ENCODE measurements at regions not wholly inside any gene's neighbourhood (a gene's known extent, or its start where the extent isn't known, plus 50 kb on each side); places are given as distances from the start of the nearest gene placed in this dataset.

DNA sequence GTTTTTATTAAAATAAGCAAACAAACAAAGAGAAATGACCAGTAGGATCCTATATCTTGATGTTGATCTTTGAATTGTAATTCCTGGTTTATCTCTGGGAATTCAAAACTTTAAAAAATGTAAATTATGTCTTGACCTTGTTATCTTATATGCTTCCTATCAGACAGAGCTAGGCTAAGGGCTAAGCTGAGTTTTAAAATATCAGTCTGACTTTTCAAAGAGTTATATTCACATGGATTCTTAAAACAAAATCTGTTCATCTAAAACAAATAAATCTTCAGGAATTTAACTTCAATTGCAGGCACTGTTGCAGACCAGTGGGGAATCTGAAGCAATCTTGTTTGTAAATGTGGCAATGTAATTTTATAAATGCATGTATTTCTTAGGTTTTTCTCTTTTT, 1144.1 kb downstream of the LRFN5 start:
- H3K9me3 ChIP-seq = no peaks in the 10 kb centered on the region
- DNase-seq (ENCODE audit: low spot score in 2 of 2) = no peak
- no peaks in the 10 kb centered on the region for H3K4me1 ChIP-seq
- no peaks in the 10 kb centered on the region for H3K27me3 ChIP-seq (ENCODE audit: low read depth)
- H3K36me3 ChIP-seq (replicated peaks) = no peaks in the 10 kb centered on the region
- H3K4me3 ChIP-seq = no peak overlapping the region
- in situ Hi-C loops (cut with MboI; ENCODE audit: low sequenced_read_pairs) = no loop called here

DNA sequence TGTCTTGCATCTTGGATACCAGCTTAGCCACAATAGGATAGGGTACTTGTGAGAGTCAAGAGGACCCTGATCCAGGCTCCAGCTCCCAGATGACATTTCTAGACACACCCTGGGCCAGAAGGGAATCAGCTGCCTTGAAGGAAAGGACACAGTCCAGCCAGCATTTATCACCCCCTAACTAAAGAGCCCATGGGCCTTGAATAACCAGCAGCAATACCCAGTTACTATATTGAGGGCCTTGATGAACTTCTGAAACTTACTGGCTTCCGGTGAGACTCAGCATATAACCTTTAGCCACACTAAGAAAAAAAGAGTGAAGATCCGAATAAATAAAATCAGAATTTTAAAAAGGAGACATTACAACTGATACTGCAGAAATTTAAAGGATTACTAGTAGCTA, 1135.4 kb downstream of the LRFN5 start:
- Histone ChIP-seq H3K4me1 (no peaks in the 10 kb centered on the region), H3K4me3 (no peak overlapping the region), H3K9me3 (no peaks in the 10 kb centered on the region), H3K36me3 (replicated peaks) (no peaks in the 10 kb centered on the region), H3K27me3 (ENCODE audit: low read depth) (no peaks in the 10 kb centered on the region)
- in situ Hi-C loops (cut with MboI; ENCODE audit: low sequenced_read_pairs) = no loop called here
- DNase-seq (ENCODE audit: low spot score in 2 of 2) = no peak

DNA sequence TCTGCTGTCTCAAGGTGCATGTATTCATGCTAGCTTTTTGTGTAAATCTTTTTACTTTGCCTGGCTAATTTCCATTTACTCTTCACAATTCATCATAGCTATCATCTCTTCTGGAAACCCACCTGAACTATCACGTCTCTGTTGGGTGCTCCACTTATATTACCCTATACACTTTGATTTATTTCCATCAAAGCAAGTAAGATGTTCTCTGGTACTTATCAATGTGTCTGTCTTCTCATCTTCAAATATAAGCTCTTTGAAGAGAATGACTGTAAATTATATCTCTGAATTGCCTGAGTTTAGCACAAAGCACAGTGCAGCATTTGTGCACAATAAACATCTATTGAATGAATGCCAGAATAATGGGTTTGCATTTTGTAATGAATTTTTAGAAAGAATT, 1129.7 kb downstream of the LRFN5 start:
- in situ Hi-C loops (cut with MboI; ENCODE audit: low sequenced_read_pairs) = no loop called here
- no peak for DNase-seq (ENCODE audit: low spot score in 2 of 2)
- H3K4me3 ChIP-seq = no peak overlapping the region
- H3K4me1 ChIP-seq = no peaks in the 10 kb centered on the region
- no peaks in the 10 kb centered on the region for H3K36me3 ChIP-seq (replicated peaks)
- no peaks in the 10 kb centered on the region for H3K9me3 ChIP-seq
- no peaks in the 10 kb centered on the region for H3K27me3 ChIP-seq (ENCODE audit: low read depth)

DNA sequence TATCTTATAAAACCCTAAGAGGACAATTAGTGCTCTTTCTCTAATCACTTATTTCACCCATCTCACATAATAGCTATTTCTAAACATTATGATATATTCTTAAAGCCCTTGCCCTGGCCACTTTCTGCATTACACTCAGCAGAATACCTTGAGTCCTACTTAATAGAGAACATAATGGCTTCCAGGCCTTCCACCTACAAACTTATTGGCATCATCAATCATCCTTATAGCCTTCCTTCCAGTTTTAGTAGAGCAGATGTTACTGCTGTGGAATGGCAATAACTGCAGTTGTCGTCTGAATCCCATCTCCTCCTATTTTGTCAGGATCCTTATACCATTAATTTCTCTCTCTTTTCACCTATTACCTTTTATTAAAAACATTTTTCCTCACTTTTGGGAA, 1127.4 kb downstream of the LRFN5 start:
- H3K9me3 ChIP-seq = no peaks in the 10 kb centered on the region

DNA sequence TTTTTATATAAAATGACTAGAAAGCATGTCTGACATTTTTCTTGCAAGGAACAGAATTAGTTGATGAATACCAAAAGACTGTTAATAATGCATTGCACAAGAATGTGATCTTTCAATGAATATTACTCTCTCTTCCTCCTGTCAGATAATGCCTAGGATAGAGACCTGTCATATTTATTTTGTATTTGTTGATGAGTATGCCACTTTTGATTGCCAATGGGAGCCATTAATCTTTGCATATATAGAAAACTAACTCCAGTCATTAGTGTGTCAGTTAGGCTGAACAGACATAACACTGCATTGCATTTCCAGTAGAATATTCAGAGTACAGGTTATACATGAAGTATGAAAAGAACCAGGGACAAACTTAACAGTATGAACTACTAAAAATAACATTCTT, 1125.3 kb downstream of the LRFN5 start:
- in situ Hi-C loops (cut with MboI; ENCODE audit: low sequenced_read_pairs) = no loop called here
- DNase-seq (ENCODE audit: low spot score in 2 of 2) = no peak
- H3K27me3 ChIP-seq (ENCODE audit: low read depth) = no peaks in the 10 kb centered on the region
- H3K36me3 ChIP-seq (replicated peaks) = no peaks in the 10 kb centered on the region
- no peaks in the 10 kb centered on the region for H3K4me1 ChIP-seq
- no peaks in the 10 kb centered on the region for H3K9me3 ChIP-seq
- H3K4me3 ChIP-seq = no peak overlapping the region

More for the DNA sequence above, 1127.4 kb downstream of the LRFN5 start:
- in situ Hi-C loops (cut with MboI; ENCODE audit: low sequenced_read_pairs) = no loop called here
- H3K4me3 ChIP-seq = no peak overlapping the region
- no peaks in the 10 kb centered on the region for H3K4me1 ChIP-seq
- H3K36me3 ChIP-seq (replicated peaks) = no peaks in the 10 kb centered on the region
- no peak for DNase-seq (ENCODE audit: low spot score in 2 of 2)
- no peaks in the 10 kb centered on the region for H3K27me3 ChIP-seq (ENCODE audit: low read depth)

DNA sequence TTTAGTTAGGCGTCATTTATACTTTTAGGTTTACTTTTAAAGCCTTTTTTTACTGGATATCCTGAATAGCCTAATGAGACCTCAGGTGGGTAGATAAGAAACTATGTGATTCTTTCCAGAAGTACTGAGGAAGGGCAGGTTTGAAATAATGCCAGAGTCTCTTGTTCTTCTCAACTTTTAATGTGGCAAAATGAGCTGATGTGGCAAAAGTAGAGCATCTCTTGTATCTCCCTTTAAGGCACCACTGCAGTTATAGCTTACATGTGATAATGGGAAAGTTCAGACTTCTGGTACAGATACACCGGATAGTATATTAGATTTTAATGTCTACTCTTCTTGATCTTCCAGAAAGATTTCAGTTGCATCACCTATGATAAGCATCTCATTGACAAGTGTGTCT, 1124.8 kb downstream of the LRFN5 start:
- no peaks in the 10 kb centered on the region for H3K9me3 ChIP-seq
- no peaks in the 10 kb centered on the region for H3K27me3 ChIP-seq (ENCODE audit: low read depth)
- in situ Hi-C loops (cut with MboI; ENCODE audit: low sequenced_read_pairs) = no loop called here
- H3K4me1 ChIP-seq = no peaks in the 10 kb centered on the region
- no peak overlapping the region for H3K4me3 ChIP-seq
- no peaks in the 10 kb centered on the region for H3K36me3 ChIP-seq (replicated peaks)
- no peak for DNase-seq (ENCODE audit: low spot score in 2 of 2)

DNA sequence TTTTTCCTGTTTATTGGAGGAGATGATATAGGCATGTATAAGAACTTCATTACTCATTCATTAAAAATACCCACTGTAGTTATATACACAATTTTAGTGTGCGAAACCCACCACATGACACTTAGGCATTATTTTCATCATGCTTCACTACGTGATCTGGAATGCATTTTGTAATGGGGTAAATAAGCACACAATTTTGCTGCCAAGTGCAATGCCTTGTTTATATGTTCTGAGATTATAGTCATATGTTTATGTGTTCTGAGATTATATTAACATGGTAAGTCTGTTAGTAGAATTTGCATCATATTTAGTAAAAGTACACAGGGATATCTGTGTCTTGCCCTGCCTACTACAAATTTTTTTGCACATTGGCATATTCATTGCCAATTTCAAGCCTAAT, 1123.0 kb downstream of the LRFN5 start:
- H3K4me3 ChIP-seq = no peak overlapping the region
- no peaks in the 10 kb centered on the region for H3K36me3 ChIP-seq (replicated peaks)
- no peaks in the 10 kb centered on the region for H3K9me3 ChIP-seq
- DNase-seq (ENCODE audit: low spot score in 2 of 2) = no peak
- H3K4me1 ChIP-seq = no peaks in the 10 kb centered on the region
- in situ Hi-C loops (cut with MboI; ENCODE audit: low sequenced_read_pairs) = no loop called here
- H3K27me3 ChIP-seq (ENCODE audit: low read depth) = no peaks in the 10 kb centered on the region

DNA sequence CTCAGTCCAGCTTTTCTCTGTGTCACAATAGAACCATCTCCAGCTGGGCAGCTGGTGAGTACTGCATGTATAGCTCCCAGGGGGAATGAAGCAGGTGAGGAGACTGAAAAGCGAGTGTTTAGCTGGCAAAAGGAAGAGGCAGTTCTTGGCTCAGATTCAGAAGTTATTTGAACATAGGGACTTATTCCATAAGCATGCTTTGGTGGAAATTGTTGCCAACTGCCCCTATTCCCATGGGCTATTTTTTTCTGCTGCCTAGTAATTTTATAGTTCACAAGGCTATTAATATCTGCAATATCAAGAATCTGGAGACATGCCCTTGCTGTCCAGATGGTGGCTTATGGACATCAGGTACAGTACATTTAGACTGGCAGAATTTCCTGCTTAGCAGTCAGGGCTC, 1112.7 kb downstream of the LRFN5 start:
- Histone ChIP-seq H3K4me3 (no peak overlapping the region), H3K4me1 (no peaks in the 10 kb centered on the region), H3K27me3 (ENCODE audit: low read depth) (no peaks in the 10 kb centered on the region), H3K36me3 (replicated peaks) (no peaks in the 10 kb centered on the region), H3K9me3 (no peaks in the 10 kb centered on the region)
- in situ Hi-C loops (cut with MboI; ENCODE audit: low sequenced_read_pairs) = no loop called here
- DNase-seq (ENCODE audit: low spot score in 2 of 2) = no peak

DNA sequence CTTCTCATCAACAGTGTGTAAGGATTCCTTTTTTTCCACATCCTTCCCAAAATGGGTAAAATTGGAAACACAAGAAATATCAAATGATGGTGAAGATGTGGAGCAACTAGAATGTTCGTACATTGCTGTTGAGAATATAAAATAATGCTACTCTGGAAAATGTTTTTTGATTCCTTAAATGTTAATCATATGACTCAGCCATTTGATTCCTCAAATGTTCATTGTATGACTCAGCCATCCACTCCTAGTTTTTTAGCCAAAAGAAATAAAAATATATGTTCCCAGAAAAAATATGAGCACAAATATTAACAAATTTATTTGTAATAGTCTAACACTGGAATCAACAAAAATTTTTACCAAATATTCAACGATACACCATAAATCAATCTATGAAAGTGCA, 1108.6 kb downstream of the LRFN5 start:
- no peaks in the 10 kb centered on the region for H3K27me3 ChIP-seq (ENCODE audit: low read depth)
- H3K4me1 ChIP-seq = no peaks in the 10 kb centered on the region
- no peak overlapping the region for H3K4me3 ChIP-seq
- H3K36me3 ChIP-seq (replicated peaks) = no peaks in the 10 kb centered on the region
- no peak for DNase-seq (ENCODE audit: low spot score in 2 of 2)
- in situ Hi-C loops (cut with MboI; ENCODE audit: low sequenced_read_pairs) = no loop called here
- no peaks in the 10 kb centered on the region for H3K9me3 ChIP-seq

DNA sequence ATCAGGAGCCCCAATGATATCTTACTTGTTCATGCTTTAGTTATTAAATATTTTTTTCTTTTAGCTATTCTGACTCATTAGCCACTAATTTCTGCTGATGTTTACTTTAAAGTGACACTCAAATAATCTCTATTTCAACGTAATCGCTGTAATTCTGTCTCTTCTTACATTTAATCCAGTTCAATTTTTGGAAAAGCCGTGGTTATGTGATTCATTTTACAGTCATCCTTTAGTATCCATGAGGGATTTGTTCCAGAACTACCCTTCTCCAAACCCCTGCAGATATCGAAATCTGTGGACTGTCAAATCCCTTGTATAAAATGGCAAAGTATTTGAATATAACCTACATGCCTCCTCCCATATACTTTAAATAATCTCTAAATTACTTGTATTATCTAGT, 1103.4 kb downstream of the LRFN5 start:
- in situ Hi-C loops (cut with MboI; ENCODE audit: low sequenced_read_pairs) = no loop called here
- no peak for DNase-seq (ENCODE audit: low spot score in 2 of 2)
- Histone ChIP-seq H3K36me3 (replicated peaks) (no peaks in the 10 kb centered on the region), H3K27me3 (ENCODE audit: low read depth) (no peaks in the 10 kb centered on the region), H3K9me3 (no peaks in the 10 kb centered on the region), H3K4me3 (no peak overlapping the region), H3K4me1 (0 out of 2 replicates have a peak, but pooled peaks cover 3% of the 10 kb centered on the region)

DNA sequence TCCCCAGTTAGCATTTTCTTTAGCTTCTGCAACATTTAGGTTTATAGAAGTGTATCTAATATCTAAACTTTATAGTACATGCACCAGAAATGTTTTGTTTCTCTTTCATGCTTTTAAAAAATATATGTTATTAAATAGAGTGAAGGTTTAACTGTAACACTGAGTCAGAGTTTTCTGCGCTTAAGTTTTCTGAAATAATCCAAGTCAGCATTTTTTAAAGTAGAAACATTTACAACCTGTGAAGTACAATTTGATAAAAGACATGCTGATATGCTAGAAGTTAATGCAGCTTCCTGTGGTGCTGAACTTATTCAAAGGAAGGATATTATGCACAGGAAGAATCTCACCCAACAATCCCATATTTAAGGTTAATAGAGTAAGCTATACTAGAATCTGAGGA, 1096.8 kb downstream of the LRFN5 start:
- no peaks in the 10 kb centered on the region for H3K27me3 ChIP-seq (ENCODE audit: low read depth)
- in situ Hi-C loops (cut with MboI; ENCODE audit: low sequenced_read_pairs) = no loop called here
- H3K4me3 ChIP-seq = no peak overlapping the region
- 0 out of 2 replicates have a peak, but pooled peaks cover 3% of the 10 kb centered on the region for H3K4me1 ChIP-seq
- DNase-seq (ENCODE audit: low spot score in 2 of 2) = no peak
- no peaks in the 10 kb centered on the region for H3K36me3 ChIP-seq (replicated peaks)
- no peaks in the 10 kb centered on the region for H3K9me3 ChIP-seq

DNA sequence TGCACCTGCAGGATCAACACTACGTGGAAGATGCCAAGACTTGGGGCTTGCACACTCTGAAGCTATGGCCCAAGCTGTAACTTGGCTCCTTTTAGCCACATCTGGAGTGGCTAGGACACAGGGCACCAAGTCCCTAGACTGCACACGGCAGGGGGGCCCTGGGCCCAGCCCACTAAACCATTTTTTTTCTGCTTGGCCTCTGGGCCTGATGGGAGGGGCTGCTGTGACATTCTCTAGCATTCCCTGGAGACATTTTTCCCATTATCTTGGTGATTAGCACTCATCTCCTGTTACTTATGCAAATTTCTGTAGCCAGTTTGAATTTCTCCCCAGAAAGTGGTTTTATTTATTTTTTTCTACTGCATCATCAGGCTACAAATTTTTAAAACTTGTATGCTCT, 1080.7 kb downstream of the LRFN5 start:
- H3K4me3 ChIP-seq = no peak overlapping the region
- DNase-seq (ENCODE audit: low spot score in 2 of 2) = no peak
- no peaks in the 10 kb centered on the region for H3K27me3 ChIP-seq (ENCODE audit: low read depth)
- H3K36me3 ChIP-seq (replicated peaks) = no peaks in the 10 kb centered on the region
- 0 out of 2 replicates have a peak, but pooled peaks cover 2% of the 10 kb centered on the region for H3K9me3 ChIP-seq
- in situ Hi-C loops (cut with MboI; ENCODE audit: low sequenced_read_pairs) = no loop called here
- H3K4me1 ChIP-seq = no peaks in the 10 kb centered on the region

DNA sequence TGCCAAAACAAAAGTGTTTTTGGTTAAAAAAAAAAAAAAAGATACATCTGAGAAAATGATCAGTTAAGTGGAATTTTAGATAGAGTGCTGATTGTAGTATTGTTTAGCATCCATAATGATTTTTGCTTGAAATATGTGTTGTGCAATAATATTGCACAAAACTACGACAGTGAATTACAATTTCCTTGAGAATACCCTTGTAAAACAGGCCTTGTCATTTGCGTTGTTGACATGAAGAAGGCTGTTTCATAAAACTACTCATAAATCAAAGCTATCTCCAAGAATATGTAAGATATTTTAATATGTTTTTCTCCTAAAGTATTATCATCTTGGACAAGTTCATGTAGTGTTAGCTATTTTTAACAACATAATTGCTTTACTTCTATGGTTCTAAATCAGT, 1077.0 kb downstream of the LRFN5 start:
- no peaks in the 10 kb centered on the region for H3K9me3 ChIP-seq
- H3K4me1 ChIP-seq = no peaks in the 10 kb centered on the region
- no peak overlapping the region for H3K4me3 ChIP-seq
- in situ Hi-C loops (cut with MboI; ENCODE audit: low sequenced_read_pairs) = no loop called here
- no peaks in the 10 kb centered on the region for H3K27me3 ChIP-seq (ENCODE audit: low read depth)
- no peak for DNase-seq (ENCODE audit: low spot score in 2 of 2)
- H3K36me3 ChIP-seq (replicated peaks) = no peaks in the 10 kb centered on the region

DNA sequence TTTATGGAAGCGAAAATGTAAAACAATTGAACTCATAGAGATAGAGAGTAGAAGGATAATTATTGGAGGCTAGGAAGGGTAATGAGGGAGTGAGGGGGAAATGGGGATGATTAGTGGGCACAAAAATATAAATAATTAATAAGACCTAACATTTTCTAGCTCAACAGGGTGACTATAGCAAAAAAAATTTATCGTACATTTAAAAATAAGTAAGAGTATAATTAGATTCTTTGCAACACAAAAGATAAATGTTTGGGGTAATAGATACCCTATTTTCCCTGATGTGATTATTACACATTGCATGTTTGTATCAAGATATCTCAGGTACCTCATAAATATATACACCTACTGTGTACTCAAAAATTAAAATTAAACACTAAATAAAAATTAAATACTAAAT, 1070.0 kb downstream of the LRFN5 start:
- no peak for DNase-seq (ENCODE audit: low spot score in 2 of 2)
- Histone ChIP-seq H3K4me1 (no peaks in the 10 kb centered on the region), H3K27me3 (ENCODE audit: low read depth) (no peaks in the 10 kb centered on the region), H3K36me3 (replicated peaks) (no peaks in the 10 kb centered on the region), H3K9me3 (no peaks in the 10 kb centered on the region), H3K4me3 (no peak overlapping the region)
- in situ Hi-C loops (cut with MboI; ENCODE audit: low sequenced_read_pairs) = no loop called here

DNA sequence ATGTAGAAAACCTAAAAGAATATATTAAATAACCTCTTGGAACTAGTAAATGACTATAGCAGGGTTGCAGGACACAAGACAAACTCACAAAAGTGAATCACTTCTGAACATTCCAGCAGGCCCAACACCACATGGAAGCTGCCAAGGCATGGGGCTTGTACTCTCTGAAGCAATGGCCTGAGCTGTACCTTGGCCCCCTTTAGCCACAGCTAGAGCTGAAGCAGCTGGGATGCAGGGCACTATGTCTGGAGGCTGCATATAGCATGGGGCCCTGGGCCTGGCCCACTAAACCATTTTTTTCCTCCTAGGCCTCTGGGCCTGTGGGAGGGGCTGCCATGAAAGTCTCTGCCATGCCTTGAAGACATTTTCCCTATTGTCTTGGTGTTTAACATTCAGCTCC, 1067.3 kb downstream of the LRFN5 start:
- H3K36me3 ChIP-seq (replicated peaks) = no peaks in the 10 kb centered on the region
- in situ Hi-C loops (cut with MboI; ENCODE audit: low sequenced_read_pairs) = no loop called here

More for the DNA sequence above, 1067.3 kb downstream of the LRFN5 start:
- Histone ChIP-seq H3K9me3 (no peaks in the 10 kb centered on the region), H3K4me1 (no peaks in the 10 kb centered on the region), H3K4me3 (no peak overlapping the region), H3K27me3 (ENCODE audit: low read depth) (no peaks in the 10 kb centered on the region)
- DNase-seq (ENCODE audit: low spot score in 2 of 2) = no peak

All from HAP-1 (cell line).